IPS DF 19.7 (cell line): ENCODE measurements at regions not wholly inside any gene's neighbourhood (a gene's known extent, or its start where the extent isn't known, plus 50 kb on each side); places are given as distances from the start of the nearest gene placed in this dataset.

Experiments used
- DNase-seq: peaks from one replicate; pipeline ENCODE4 v3.0.0-alpha.2; 2013; ENCODE audit warnings: low read depth, low spot score

DNA sequence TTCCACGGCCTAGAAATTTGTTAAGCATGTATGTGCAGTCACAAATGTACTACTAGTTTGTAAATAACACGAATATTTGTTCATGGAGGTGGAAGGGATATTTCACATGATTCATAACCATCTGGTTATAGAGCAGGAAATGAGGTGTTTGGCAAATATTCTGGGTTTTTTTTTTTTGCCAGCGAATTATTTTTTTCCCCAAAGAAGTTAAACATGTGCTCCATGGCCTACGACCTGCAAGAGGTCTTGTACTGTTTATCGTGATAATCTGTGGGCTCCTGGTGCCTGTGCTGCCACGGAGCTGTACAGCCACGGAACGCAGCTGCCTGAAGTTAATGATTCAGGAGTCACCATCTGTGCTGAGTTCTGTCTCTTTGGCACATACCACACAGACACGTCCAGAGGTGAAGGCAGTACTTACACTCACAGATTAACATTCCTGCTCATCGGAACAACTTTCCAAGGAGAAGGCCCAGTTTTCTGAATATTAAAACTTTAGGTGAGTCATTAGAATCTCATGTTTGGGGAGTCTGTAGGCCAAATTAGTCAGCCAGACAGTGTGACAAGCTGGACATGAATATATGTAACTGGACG, 156.3 kb downstream of the TMX1 start:
- no peak for DNase-seq

DNA sequence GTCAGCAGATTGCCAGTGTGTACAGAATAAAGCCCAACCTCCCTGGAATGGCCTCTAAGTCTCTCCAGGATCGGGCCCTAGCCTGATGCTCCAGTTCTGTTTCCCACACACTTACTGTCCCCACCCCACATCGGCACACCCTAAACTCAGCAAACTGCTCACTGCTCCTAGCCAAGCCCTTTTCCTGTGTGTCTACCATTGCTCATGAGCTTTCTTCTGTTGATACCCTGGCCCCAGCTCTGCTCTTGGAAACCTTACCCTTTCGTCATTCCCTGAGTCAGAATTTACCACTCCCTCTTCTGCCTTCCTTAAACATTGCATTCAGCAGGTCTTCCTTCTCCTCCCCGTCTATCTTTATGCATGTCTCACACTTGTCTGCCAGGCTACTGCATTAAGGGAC, 158.9 kb downstream of the TMX1 start:
- DNase-seq, result no peak

DNA sequence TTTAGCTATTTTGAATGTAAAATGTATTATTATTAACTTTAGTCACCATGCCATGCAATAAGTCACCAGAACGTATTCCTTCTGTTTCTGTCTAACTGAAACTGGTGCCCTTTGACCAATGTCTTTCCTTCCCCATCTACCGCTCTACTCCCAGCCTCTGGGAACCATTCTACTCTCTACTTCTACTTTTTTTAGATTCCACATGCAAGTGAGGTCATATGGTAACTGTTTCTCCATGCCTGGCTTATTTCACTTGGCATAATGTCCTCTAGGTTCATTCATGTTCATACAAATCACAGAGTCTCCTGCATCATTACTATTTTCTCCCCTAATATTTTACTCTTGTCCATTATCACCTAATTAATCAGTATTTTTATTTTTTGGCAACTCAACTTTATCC, 160.1 kb downstream of the TMX1 start:
- DNase-seq, result no peak

DNA sequence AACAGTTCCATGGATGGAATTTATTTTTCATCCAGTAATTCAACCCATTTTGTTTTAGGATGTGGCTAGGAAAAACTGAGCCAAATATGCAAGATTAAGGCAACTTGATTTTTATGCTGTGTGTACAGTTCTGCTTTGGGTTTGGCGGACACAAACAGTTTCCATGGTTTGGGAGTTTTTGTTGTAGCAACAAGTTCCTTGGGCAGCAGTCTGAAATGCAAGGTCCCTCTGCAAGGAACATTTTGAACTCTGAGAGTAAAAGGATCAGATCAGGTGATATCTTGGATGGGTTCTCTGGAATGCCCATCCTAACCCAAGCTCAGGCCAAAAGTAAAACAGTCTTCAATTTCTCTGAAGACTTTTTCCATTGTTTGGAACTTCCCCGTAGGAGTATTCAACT, 161.2 kb downstream of the TMX1 start:
- DNase-seq, result no peak

DNA sequence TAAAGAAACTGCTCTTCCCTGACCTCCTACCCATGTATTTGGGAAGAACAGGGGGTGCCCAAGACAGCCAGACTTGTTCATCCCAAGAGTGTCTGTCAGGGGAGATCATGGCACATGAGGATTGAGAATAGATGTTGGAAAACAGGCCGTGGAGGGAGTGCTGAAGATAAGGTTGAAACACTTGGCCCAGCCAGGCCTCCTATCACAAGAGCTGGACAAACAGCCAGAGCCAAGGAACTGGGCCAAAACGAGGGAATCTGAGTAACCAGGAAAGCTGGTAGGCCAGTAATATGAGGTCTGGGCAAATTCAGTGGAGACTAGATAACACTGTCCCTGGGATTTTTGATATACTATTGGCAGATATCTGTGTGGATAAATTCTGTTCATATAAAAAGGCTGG, 161.7 kb downstream of the TMX1 start:
- DNase-seq, result no peak

DNA sequence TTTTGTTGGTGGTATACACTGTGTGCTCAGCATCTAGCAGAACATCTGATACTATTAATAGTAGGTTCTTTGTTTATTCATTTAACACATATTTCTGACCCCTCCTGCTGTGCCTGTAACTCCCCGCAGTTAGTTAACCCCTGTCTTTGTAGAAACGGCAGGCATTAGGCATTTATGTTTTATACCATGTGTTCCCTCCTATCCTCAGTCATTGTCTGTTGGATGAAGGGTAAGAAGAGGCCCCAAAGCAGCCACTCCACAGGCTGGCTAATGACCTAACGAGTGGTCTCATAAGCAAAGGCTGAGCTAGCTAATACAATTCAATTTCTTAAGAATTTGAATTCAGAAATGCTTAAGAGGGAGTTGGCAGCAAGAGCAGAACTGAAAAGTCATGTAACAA, 170.8 kb downstream of the TMX1 start:
- DNase-seq, result no peak

DNA sequence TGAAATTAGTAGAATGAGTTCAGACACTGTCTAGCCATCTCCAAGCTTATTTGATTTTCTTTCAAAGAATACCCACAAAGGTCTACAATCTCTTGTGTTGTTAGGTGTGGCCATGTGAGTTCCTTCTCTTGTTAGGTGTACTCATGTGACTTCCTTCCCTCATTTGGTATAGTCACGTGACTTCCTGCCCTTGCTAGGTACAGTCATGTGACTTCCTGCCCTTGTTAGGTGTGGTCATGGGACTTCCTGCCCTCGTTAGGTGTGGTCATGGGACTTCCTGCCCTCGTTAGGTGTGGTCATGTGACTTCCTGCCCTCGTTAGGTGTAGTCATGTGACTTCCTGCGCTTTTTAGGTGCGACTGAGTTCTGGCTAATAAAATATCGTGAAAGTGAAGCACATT, 179.6 kb downstream of the TMX1 start:
- DNase-seq, result no peak

DNA sequence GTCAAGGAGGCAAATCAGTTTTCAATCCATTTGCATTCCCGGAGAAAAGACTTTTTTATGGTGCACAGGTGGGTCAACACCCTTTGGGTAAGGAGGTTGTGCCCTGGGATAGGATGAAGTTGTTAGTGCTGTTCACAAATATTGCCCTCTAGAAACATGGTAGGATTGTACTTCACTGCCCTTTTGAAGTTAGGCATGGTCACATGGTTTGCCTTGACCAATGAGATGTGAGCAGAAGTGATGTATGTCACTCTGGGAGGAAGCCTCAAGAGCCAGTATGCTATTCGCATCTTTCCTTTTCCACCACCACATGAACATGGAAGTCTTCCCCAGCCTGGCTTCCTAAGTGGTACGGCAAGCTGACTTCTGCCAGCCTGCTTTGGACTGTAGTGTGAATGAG, 182.7 kb downstream of the TMX1 start:
- no peak for DNase-seq

DNA sequence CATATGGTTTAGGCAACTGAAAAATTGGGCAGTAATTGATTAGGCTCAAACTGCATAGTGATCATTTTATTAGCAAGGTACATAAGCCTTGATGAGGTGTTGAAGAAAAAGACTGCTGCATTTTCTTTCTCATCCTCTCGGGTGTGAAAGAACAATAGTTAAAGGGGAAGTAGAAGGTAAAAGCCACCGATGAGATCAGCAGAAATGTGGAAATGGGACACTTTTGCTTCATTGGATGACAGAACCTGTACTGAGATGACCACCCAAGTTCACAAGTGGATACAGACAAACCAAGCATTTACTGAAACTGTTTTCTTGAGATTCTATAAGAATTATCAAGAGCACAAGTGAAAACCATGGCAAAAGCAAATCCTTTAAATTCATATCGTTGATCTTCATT, 184.0 kb downstream of the TMX1 start:
- no peak for DNase-seq

DNA sequence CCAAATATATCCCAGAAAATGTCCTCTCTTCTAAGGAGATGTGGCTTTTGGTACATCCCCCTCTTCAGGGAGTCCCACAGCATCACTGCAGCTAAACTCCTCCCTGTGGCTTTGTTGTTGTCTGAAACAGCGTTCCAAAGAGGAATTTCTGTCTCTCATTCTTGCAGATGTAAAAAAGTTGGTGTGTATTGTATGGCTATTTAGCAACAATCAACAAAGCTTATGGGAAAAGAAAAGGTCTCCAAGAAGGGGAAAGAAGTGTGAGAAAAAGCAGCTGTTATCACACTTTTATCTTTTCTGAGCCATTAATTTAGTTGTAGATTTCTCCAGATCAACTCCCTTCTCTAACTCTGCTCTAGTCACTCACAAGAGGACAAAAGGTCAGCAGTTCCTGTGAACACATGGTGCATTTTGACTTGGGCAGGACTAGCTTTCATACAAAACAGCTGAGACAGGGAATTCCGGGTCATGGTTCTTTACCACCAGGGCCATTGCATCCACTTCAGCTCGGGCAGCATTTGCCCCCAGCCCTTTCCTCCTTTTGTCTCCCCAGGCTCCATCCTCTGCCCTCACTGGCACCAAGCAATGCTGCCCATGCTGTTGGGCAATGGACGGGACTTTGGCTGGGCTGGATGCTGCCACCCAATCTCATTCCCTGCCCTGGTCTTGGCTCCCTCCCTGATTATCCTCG, 184.7 kb downstream of the TMX1 start:
- no peak for DNase-seq

DNA sequence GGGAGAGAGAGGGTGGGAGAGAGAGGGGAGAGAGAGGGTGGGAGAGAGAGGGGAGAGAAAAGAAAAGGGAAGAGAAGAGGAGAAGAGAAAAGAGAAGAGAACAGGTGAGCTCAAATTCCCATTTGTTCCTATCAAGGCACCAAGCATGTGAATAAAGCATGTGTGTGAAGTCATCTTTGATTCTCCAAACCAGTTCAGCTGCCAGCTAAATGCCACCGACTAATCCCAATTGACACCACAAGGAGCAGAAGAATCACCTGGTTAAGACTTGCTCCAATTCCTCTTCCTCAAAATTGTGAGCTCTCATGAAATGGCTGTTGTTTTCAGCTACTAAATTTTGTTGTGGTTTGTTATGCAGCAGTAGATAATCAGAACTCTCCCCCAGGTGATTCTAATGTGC, 188.9 kb downstream of the TMX1 start:
- no peak for DNase-seq

DNA sequence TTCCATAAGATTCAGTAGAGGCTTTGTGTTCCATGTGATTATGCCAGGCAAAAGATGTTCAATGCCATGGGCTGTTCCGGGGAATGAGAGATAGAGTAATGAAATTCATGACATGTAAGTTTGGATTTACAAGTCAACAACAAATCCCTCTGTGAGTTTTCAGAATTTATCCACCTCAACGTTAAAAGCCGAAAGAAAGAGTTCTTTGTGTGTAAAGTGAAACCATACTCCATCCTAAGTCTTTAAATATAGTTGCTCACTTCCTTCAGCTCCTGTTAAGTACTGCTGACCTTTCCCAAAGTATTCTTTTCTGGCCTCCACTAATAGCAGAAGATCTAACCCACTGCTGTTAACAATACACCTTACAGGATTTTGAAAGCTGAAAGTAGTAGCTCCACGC, 190.0 kb downstream of the TMX1 start:
- no peak for DNase-seq

DNA sequence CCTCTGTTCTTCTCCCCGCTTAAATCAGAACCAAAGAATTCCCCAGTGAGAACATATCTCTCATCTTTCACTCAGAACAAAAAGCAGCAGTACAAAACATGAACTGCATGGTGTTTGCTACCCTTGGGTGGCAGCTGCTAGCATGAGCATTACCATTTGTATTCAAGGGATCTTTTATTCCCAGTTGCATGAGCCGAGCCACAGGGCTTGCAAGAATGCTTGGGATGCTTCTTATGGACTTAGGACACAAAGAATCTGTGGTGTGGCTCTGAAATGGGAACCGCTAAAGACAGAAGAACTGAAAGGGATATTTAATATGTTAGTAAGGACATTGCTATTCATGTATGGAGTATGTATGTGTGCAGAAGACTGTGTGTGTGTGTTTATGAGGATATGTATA, 190.6 kb downstream of the TMX1 start:
- no peak for DNase-seq

DNA sequence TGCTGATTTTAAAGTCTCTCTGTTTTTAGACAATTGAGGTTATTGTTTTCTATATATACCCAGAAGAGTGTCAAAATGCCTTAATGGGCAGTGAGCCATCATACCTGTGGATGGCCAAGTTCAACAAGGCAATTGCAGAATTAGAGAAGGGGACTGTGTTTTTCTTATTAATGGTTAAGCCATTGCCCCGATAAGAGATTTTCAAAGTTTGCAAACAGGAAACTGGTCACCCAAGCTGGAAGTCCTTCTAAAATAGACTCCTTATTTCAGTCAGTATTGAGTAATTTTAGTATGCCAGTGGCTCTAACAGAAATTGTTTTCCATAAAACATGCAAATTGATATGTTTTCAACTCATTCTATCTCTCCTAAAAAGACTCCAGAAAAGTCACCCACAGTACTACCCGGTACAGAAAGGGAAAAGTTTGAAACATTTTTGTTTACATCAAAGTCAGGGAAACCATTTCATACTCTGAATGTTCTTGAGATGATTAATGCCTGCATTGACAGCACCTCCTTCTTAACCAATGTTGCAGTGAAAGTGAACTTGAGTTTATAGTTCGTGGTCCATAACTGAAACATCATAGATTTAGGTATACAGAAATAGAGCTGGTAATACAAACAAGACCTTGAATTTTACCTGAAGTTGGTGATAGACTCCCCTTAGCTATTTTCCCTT, 191.1 kb downstream of the TMX1 start:
- no peak for DNase-seq

DNA sequence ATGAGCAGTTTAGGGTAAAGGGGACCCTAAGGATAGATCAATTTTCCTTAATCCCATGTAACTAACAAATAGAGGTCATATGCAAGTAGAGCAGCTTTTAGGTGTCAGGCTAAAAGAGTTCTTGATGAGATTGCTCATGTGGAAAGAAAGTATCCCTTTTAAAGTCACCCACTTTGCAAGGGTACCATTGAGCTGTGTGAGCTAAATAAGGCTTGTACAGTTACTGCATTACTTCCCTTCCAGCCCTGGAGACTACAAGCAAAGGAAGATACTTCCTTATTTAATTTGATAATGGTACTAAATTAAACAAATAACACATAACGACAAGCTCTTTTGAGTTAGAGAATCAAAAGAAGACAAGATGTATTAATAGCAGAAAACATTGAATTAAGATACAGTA, 191.7 kb downstream of the TMX1 start:
- no peak for DNase-seq

DNA sequence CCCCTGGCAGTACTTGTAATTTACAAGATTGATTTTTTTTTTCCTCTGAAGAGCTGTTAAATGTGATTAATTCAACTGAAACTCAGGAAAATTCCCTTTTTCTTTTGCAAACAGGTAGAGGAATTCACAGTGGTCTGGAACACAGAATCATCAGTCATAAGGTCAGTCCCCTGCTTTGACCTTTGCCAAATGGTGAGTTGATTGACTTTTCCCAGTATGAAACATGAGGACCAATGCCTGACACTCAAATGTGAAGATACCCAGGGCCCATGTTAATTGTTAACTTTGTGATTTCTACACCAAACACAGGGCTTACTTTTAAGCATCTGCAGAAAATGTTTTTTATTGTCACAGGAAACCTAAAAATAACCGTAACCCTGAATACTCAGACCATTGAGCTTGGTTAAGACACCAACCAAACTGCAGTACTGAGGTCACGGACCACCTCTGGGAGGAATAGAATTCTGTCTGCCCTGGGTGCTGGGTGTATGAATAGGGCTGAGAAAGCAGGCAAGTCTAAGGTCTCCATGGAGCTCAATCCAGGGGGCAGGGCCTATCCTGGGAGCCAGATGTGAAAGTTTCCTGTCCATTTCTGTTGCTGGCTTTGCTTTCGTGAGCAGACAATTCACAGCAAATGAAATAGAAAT, 192.4 kb downstream of the TMX1 start:
- DNase-seq, result no peak

DNA sequence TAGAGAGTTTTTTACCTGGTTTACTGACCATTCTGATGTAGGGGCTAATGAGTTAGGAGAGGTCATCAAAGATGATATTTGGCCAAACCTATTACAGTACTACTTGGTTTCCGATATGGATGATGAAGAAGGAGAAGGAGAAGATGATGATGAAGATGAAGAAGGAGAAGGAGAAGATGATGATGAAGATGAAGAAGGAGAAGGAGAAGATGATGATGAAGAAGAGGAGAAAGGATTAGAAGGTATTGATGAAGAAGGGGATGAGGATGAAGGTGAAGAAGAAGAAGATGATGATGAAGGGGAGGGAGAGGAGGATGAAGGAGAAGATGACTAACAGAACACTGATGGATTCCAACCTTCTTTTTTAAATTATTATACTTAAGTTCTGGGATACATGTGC, 196.6 kb downstream of the TMX1 start:
- no peak for DNase-seq

DNA sequence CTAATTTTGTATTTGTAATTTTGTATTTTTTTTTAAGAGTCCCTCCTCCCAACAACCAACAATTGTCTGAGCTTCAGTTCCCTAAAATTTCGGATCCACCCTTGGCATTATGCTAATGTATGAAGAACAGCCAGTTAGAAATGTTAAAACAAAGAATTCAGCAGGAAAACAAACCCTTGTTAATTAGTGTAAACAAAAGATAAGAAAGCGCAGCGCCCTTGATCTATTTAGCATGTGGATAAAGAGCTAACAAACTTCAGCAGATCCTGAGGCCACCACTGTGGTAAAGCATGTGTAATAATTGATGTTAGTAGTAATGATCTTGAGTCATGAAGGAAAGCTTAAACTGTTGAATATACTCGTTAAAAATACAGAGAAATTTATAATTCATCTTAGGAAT, 199.8 kb downstream of the TMX1 start:
- no peak for DNase-seq

DNA sequence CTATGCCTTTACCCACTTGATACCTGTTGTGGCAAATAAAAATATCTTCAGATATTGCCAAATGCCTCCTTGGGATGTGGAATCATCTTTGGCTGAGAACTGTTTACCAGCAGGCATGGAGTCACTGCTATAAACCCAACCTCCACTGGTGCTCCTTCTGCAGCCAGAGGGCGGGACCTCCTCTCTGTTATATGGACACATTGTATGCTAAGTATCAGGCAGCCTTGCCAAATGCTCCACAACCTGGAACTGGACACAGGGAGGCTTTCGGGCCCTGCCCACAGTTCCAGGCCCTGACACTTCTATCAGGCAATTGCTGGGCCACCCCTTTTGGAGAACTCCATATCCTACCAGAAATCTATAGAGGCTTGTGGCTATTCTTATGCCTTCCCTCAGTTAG, 201.0 kb downstream of the TMX1 start:
- DNase-seq, result no peak

DNA sequence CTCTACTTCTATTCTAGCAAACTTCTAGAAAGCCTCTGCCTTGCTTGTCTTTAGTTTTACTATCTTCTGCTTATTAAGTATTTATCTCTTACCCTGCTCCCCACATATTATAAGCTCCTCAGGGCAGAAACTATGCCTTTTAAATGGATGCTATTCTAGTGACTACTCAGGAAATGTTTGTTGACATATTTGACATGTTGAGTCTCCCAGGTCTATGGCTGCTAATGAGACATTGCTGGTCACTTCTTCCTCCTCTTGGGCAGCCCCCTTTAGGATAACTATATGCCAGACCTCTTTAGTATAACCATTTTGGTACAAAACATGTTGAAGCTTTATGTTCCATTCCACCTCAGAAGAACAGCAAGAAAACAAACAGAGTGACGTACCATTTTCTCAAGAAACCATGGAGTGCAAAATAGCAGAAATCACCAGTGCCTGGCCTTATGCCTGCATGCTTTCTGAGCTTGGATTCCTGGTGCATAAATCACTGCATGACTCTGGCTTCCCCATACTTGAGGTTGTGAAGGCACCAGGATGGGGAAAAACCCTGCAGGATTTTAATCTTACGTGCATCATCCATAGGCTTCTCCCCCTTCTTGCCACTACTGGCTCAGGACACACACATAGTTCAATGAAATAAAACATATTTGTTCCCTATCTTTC, 202.6 kb downstream of the TMX1 start:
- no peak for DNase-seq

DNA sequence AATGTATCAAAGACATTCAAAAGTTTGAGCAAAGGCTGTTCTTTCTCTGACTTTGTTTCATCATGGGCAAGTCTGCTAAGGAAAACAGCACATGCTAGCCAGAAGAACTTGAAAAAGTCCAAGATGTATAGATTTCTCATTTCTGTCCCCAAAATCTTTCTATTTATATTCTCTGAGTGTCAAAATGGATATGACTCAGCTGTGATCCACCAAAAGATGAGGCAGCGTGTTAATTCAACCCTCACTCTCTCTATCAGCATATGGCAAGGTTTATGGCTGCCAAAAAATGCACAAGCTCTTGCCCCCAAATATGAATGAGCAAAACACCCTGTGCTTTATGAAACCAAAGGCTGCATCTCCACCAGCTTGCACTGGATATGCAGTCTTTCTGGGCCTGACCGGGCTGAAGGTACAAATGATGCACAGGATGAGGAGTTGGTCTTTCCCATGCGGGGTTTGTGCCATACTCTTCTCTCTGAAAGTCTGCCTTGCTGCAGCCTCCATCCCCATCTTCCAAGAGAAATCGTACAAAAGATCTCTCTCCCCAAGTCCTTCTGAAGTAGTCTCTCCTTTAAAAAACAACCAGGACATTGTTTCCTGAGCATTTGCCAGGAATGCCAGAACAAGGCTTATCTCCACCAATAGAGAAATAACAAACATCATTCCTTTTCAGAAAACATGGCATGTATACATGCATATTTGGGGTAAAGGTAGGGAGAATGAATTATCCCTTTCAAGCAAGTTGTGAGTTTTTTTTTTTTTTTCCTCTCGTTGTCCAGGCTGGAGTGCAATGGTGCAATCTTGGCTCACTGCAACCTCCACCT, 203.4 kb downstream of the TMX1 start:
- DNase-seq, result no peak
